Fibroblast of lung (primary cell): ENCODE measurements at regions not wholly inside any gene's neighbourhood (a gene's known extent, or its start where the extent isn't known, plus 50 kb on each side); places are given as distances from the start of the nearest gene placed in this dataset.

Experiments
- CTCF ChIP-seq, 2 donors: IDR thresholded peaks in 1 of 2; conservative IDR thresholded peaks in 1 of 2; 1 replicate in 1 of 2; 2 replicates in 1 of 2; pipeline ENCODE4 v1.5.1; 2011 to 2012; ENCODE audit warnings: low read length in 2 of 2, control low read depth in 1 of 2, inconsistent platforms in 1 of 2, low read depth in 1 of 2, mild to moderate bottlenecking in 1 of 2
- EZH2 ChIP-seq: IDR thresholded peaks from 2 replicates; pipeline ENCODE4 v1.5.1; 2012; ENCODE audit warnings: low read length, control low read depth, mild to moderate bottlenecking; ENCODE audit errors: missing control alignments

- TF ChIP-seq CTCF (conservative IDR thresholded peaks at IDR 0.05 in 1 of 2, IDR thresholded peaks at IDR 0.05 in 1 of 2; ENCODE audit: low read depth in 1 of 2, low read length in 2 of 2): no peak
- TF ChIP-seq EZH2: no peak
Observed at GRCh38 chr2:150858382-150858781, 370.9 kb upstream of the RND3 start.
